Esophagus squamous epithelium (tissue), 4 donors: ENCODE measurements at regions not wholly inside any gene's neighbourhood (a gene's known extent, or its start where the extent isn't known, plus 50 kb on each side); places are given as distances from the start of the nearest gene placed in this dataset.

Experiments used
- CTCF ChIP-seq, 6 experiments: fragments of 450-650 bp in 4 of 6; fragments of 200-600 bp in 2 of 6; sonication (generic) in 2 of 6; IDR thresholded peaks; one replicate each; pipeline ENCODE4 v1.5.1; 2016 to 2019; ENCODE audit warnings: antibody characterized with exemption in 6 of 6, mild to moderate bottlenecking in 4 of 6, moderate library complexity in 4 of 6
- POLR2A ChIP-seq, 4 donors: fragments of 450-650 bp; IDR thresholded peaks; one replicate each; pipeline ENCODE4 v1.6.1; 2017; ENCODE audit warnings: antibody characterized with exemption in 4 of 4, mild to moderate bottlenecking in 4 of 4, moderate library complexity in 3 of 4

- TF ChIP-seq POLR2A (IDR thresholded peaks at IDR 0.05): no peak
- no peak for TF ChIP-seq CTCF (IDR thresholded peaks at IDR 0.05)
Measured at GRCh38 chr3:6147883-6148282, 713.0 kb upstream of the GRM7 start.
